ENCODE measurements at regions not wholly inside any gene's neighbourhood (a gene's known extent, or its start where the extent isn't known, plus 50 kb on each side); places are given as distances from the start of the nearest gene placed in this dataset.
A peak's percentile ranks its signal among the peaks of the same experiment; 100 is the strongest.
"Not testable (repeated sequence)": the region's sequence is repeated elsewhere in the genome, so short reads cannot be mapped to it uniquely, and the experiment has no call there.

DNA sequence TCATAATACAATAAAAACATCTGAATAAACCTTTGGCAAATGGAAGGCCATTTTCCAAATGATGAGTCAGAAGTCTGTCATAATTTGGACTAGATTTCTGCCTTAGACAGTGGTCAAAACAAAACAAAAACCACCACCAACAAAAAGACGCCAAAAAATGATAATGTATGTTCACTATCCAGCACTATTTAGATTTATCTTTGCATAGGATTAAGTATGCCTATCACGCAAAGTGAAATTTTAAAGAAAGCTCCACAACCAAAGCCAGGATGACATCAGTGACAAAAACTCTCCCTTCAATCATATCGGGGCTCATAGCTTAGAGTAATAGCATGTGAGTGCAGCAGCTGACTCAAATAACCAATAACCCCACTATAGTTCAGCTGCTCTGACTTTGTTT lies 201.9 kb downstream of the MOXD1 start:
- no peak for DNase-seq (ENCODE audit: low read depth in 4 of 4, low spot score in 3 of 4)

DNA sequence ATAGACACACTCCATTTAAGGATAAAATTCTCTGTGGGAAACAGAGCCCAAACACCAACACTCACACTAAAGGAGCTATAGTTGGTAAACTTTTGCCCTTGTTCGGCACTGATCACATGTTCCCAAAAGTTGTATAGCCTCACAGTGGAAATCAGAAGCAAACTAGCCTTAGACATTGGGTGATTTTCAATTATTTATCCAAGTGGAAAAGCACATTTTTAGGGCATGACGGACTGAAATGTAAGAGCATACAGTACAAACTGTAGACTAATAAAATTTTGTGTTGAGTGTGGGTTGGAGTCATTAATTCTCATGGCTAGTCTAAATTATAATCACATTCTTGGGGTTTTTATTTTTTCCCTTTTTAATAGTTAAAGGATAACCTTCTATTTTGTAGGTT lies 202.4 kb downstream of the MOXD1 start:
- DNase-seq (ENCODE audit: low read depth in 4 of 4, low spot score in 3 of 4): no peak

DNA sequence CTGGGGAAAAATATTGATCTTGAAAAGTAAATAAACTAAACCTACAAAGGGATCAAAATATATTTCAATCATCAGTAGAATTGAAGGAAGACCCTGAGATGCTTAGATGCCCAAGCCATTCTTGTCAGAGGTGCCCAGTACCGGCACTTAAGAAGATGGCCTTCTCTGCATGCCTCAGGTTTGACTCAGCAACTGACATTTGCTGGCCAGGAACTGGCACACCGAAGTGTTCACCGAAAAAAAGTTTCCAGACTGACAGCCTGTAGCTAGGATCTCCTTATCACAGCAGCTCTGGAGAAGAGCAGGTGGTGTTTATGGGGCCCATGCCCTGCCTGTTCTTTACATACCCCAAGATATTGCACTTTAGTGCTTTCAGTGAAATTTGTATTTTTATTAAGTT lies 203.2 kb downstream of the MOXD1 start:
- DNase-seq (ENCODE audit: low read depth in 4 of 4, low spot score in 3 of 4): no peak

DNA sequence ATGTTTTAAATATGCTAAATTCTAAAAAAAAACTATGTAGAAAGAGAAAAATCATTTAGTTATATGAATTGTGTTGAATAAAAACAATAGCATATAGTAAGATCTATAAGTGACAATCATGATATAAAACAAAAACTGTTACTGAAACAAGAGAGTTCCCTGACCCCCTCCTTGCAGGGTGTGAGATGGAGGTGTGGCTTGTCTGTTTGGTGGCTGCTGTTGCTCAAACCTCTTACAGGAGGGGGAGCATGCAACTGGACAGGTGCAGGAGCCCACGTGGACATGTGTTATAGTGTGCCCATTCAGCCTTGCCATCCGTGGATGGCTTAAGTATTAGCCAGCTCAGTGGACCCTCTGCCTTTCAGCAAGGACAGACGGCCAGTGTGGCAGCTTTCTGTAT lies 206.7 kb downstream of the MOXD1 start:
- no peak for DNase-seq (ENCODE audit: low read depth in 4 of 4, low spot score in 3 of 4)

DNA sequence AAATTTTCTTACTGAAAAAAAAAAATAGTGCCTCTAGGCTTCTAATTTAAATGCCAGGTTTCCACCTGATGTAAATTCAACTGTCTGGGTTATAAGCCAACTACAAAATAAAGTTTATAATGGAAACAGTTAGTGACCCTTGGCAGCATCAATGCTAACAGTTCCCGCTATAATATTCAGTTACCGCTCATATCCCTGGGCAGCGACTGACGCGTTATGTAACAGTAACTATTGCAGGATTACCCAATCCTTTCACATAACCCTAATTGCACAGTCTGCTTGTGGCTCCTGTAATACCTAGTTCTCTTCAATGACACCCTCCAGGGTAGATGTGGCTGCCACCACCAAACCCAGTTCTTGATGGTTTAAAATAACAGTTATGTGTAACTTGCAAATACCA lies 208.6 kb downstream of the MOXD1 start:
- DNase-seq (ENCODE audit: low read depth in 4 of 4, low spot score in 3 of 4): no peak

DNA sequence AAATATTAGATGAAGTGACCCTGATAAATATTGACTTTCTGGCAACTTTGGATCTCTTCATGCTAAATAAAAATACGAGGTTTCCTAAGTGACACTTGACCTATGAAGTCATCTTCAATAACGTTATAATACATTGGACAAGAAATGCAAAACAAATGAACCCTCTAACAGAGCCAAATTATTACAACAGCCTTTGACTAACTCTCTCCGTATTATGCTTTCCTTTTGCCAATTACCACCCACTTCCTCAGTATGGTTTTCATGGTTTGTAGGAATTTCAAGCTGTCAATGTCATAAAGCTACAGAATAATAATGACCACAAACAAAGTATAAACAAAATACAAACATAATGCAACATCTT lies 210.5 kb downstream of the MOXD1 start:
- DNase-seq (ENCODE audit: low read depth in 4 of 4, low spot score in 3 of 4): no peak

DNA sequence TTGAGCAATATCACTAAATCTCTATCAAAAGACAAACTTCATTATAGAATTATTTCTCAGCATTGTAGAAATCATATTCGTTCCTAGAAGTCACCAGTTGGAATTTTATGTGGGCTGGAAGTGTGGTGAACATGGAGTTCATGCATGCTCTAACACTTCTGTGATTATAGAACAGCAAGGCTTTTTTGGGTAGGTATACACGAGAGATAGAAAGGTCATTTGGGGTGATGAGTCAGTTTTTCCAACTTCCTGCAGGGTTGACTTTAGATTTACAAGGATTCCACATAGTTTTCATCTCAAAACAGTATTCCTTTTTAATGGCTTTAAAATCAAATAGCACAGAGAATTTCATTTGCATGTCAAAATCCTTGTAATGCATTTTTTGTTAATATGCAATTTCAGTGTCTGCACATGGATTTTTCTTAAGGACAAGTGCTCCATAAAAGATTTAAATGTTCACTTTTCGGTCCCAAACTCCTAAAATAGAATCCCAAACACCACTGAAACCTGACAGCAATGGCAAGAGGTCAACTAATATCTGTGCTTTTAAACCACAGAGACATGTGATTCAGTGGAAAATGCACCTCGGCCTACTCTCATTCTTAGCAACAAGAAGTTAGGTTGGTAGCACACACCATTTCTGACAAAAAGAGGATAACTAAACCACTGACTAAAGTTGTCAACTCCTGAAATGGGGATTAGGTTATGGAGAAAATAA lies 211.0 kb downstream of the MOXD1 start:
- DNase-seq (ENCODE audit: low read depth in 4 of 4, low spot score in 3 of 4): no peak

DNA sequence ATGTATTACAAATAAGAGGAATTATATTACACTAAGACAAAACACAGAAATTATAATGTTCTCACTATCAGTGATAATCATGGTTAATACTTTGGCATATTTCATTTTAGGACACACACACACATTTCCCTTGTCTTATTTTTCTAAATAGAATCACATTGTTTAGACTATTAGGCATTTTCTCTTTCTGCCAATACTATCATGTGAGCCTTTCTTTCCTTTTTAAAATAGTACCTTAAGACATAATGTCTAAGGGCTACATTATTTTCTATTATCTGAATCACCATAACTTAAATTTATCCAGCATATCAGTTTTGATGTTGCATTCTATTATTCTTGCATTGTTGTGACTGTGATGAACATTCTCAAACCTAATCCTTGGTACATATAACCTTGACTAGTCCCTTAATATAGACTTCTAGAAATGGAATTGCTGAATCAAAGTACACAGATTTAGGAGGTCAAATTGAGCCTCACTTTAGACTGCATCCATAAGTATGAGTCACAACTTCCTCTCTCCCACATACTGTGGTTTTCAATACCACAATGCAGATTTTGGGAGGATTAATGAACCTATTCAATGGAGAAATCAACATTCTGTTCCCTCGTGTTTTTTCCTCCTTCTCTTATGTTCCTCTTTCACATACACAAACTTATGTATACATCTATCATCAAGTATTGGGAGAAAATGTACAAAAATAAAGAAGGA lies 212.6 kb downstream of the MOXD1 start:
- DNase-seq (ENCODE audit: low read depth in 4 of 4, low spot score in 3 of 4): no peak

DNA sequence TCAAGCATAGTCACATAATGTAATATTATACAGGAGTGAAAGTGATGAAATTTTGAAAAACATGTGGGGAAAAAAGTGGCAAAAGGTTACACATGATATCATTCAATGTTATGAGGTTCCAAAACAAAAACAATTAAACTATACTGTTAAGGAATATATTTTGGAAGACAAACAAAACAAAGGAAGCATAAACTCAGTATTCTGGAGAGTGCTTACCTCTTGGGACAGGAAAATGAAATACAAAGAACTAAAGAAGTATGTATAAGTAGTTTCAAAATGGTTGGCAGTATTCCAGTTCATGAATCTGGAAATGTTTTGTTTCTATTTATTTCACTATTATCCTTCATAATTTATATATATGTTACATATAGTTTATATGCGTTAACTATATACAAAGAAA lies 213.5 kb downstream of the MOXD1 start:
- DNase-seq (ENCODE audit: low read depth in 4 of 4, low spot score in 3 of 4): no peak

DNA sequence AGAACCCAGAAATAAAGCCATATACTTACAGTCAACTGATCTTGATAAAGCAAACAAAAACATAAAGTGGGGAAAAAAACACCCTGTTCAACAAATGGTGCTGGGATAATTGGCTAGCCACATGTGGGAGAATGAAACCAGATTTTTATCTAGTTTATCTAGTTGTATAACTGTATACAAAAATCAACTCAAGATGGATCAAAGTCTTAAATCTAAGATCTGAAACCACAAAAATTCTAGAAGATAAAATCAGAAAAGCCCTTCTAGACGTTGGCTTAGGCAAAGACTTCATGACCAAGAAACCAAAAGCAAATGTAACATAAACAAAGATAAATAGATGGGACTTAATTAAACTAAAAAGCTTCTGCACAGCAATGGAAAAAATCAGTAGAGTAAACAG lies 216.3 kb downstream of the MOXD1 start:
- not testable (repeated sequence) for DNase-seq (ENCODE audit: low read depth in 4 of 4, low spot score in 3 of 4)

DNA sequence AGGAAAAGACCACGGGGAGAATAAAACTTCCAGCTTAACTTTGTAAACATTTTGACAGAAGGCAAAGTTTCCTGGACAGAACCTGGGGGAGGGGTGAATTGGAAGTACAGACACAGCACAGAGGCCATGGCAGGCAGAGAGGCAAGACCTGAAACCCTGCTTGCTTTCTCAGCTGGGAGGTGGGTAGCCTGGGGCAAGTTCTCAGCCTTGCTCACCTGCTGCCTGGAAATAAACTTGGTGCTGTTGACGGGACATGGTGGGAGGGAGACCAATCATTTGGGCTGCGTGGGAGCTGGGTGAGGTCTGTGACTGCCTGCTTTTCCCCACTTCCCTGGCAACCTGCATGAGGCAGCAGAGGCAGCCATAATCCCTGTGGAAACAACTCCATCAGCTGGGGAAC lies 221.3 kb downstream of the MOXD1 start:
- no peak for DNase-seq (ENCODE audit: low read depth in 4 of 4, low spot score in 3 of 4)

DNA sequence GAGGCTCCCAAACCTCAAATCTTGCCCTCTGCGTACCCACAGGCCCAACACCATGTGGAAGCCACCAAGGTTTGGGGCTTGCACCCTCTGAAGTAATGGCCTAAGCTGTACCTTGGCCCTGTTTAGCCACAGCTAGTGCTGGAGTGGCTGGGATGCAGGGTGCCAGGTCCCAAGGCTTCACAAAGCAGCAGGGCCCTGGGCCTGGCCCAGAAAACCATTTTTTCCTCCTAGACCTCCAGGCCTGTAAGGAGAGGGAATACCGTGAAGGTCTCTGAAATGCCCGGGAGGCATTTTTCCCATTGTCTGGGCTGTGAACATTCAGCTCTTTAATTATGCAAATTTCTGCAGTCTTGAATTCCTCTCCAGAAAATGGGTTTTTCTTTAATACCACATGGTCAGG lies 223.7 kb upstream of the CCN2 start:
- DNase-seq (ENCODE audit: low read depth in 4 of 4, low spot score in 3 of 4): no peak

DNA sequence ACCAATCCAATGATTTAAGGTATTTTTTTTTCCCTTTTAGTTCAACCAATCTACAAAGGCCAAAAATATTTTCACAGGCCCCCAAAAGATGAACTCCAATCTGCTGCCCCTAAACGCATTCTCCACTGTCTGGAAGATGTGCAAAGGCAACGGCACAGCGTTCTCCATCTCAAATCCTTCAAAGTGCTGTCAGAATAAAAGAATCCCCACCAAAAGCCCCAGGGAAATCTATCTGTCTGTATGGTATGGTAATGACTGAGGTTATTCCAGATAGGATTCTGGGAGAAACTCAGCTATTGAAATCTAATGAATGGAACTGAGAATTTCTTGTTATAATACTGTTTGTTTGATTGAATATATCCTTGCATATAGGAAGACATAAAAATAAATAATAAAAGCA lies 217.8 kb upstream of the CCN2 start:
- no peak for DNase-seq (ENCODE audit: low read depth in 4 of 4, low spot score in 3 of 4)

DNA sequence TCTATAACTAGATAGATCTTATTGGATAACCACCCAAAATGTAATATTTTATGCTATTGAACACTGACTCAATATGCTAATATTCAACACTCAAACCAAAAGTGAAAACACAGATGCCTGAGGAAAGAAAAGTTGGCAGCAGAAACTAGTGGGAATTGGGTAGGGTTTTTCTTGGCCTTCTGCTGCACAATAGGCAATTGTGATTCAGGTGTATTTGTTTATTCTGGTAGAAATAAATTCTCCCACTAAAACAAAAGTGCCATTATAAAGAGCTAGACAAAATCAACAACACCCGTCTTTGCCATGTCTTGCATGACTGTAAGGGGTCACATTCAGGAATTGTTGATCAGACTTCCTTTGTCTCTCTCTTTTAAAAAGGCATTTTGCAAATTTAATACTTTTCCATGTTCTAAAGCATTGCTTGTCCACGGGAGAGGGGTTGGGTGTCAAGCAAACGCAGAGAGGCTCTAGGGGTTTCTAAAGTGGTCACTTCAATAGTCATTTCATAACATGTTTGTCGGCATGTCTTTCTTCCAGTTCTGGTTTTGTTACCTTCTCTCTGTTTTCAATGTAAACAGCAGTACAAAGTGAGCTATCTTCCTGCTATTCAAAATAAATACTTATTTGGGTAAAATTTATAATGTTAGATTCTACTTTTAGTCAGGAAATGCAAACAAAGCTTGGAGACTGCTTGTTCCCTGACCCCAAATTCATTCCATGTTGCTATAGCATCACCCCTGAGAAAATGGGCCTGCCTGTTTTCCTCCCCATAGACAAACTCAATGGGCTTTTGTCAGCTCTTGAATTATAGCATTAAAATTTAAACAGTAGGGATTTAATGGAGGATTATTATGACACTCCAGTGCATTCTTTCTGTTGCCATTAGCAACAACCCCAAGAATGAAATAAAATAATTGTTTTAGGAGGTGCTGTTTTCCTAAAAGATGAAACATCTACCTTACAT lies 217.0 kb upstream of the CCN2 start:
- no peak for DNase-seq (ENCODE audit: low read depth in 4 of 4, low spot score in 3 of 4)

DNA sequence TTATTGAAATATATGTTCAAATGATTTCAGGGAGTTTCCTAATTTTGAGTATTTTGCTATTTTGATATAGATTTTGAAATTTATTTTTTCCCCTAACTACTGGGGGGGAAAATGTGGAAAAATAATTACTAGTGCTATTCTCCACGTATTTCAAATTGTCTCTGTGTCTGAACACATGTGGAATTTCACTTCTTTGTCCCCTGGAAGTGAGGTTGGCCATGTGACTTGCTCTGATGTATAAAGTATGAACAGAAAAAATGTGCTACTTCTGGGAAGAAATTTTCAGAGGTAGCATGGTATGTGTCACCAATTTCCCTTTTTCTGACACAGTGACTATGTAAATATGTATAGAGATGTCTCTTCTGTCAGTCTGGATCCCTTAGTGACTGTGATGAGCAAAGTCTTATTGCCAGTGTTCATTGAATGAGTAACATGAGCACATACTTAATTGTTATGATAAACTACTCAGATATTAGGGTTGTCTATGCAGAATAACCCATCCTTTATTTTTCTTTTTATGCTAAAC lies 215.4 kb upstream of the CCN2 start:
- no peak for DNase-seq (ENCODE audit: low read depth in 4 of 4, low spot score in 3 of 4)

DNA sequence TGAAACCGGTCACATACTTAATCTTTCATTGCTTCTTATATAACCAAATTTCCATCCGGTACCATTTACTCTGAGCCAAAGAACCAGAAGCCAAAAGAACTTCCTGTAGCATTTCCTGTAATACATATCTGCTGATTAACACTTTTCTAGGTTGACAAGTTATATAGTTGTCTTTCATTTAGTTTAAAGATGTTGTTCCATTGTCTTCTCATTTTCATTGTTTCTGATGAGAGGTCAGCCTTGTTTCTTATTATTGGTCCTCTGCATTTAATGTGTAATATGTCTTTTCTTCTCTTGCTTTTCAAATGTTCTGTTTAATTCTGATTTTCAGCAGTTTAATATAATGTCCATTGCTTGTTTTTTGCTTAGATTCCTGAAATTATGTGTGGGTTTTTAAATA lies 214.5 kb upstream of the CCN2 start:
- DNase-seq (ENCODE audit: low read depth in 4 of 4, low spot score in 3 of 4): no peak

DNA sequence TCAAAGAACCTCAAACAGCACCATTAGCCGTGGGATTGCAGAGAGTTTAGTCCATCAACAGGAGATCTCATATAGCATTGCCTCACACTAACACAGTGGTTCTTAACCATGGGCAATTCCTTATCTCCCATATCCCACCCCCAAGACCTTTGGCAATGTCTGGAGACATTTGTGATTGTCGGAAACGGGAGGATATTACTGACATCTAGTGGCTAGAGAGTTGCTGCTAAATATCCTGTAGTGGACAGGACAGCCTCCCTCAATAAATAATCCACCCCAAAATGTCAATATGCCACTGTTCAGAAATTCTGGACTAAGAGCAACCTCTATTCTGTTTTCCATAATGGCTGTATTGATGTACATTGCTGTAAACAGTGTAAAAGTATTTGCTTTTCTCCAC lies 210.1 kb upstream of the CCN2 start:
- DNase-seq (ENCODE audit: low read depth in 4 of 4, low spot score in 3 of 4): peak in 1 of 4 donors; percentile 7

DNA sequence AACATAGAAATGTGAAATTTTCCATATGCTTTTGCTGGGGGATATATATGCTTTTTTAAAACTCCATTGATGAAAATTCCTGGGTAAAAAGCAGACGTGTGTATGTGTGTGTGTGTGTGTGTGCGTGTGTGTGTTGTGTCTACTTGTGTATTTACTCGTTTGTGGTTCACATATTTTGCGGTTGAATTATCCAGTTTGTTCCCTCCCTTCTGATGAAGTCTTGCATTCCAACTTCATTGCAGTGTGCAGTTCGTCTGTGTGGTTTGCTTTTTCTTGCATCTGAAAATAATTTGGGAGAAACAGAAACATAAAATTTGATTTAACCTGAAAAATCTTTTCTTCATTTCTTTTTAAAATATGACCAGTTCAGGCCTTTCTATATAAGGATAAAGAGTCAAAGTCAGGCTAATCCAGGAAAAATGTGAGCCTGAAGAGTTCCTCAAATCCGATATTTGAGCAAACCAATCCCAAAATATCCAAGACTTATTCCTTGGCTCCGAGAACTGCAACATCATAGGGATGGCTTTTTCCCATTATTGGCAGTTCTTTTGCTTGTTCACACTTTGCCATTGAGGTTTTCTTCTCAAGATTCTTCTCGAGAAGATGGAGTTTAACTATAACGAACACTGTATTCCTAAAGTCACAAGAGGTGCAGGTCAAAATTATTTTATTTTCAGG lies 202.2 kb upstream of the CCN2 start:
- DNase-seq (ENCODE audit: low read depth in 4 of 4, low spot score in 3 of 4): peak in 1 of 4 donors; percentile 23

DNA sequence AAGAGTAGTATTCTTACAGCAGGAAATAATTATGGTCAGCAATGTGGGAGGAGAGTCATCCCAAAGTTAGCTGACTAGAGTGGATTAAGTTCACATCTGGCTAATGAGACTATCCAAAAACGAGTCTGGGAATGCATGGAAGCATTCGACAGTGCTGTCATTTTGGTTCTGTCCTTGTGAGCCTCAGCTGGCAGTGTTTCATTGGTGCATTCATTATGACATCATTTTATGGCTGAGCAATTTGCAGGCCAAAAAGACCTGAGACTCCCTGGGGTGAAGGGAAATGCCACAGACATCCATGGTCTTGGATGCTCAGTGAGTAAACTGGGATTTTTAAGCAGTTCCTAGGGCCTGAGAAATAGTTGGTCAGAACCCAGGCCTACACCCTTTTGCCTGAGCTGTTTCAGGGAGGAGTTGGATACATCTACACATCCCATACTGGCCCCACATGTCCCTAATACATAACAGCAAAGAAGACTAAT lies 196.4 kb upstream of the CCN2 start:
- DNase-seq (ENCODE audit: low read depth in 4 of 4, low spot score in 3 of 4): no peak

DNA sequence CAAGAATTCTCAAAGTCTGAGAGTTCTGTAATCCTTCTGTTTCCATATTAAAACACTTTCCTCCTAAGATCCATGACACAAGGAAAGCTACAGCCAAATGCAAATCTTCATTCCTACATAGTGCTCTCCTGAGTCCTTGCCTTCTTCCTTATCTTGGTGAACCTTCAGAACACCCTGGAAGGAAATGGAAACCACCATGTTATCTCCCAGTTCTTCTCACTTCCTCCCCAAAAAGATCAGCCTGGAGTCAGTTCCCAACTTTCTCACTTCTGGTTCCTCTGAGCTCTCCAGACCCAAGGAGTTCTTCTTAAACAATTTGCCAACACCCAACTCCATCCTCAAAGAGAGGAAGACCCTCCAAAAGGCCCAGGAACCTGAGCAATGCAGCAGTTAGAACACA lies 193.3 kb upstream of the CCN2 start:
- no peak for DNase-seq (ENCODE audit: low read depth in 4 of 4, low spot score in 3 of 4)

DNA sequence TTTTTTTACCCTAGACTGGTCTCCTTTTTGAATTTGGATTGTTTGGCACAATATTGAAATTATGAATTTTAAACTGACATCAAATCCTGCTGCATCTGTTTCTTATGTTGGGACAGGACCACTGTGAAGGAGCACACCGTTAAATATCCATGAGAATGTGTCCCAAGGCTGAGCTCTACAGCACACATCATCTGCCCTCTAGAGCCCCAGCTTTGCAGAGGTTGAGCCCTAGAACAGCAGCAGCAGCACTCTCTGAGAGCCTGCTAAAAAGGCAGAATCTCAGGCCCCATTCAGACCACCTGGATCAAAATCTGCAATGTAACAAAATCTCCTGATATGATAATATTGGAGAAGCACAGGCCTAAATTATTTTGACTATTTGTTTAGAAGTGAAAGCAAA lies 192.1 kb upstream of the CCN2 start:
- DNase-seq (ENCODE audit: low read depth in 4 of 4, low spot score in 3 of 4): no peak
